GM23248 (cell line): ENCODE measurements at regions not wholly inside any gene's neighbourhood (a gene's known extent, or its start where the extent isn't known, plus 50 kb on each side); places are given as distances from the start of the nearest gene placed in this dataset.

Source experiments
- EZH2 ChIP-seq: fragments of 200-600 bp; sonication (generic); IDR thresholded peaks from 2 replicates; pipeline ENCODE4 v1.6.1; 2018; ENCODE audit warnings: antibody characterized with exemption, mild to moderate bottlenecking; ENCODE audit not compliant: insufficient read depth, poor library complexity, severe bottlenecking
- EZH2phosphoT487 ChIP-seq: fragments of 200-600 bp; sonication (generic); IDR thresholded peaks from 2 replicates; pipeline ENCODE4 v1.6.1; 2018; ENCODE audit warnings: antibody characterized with exemption, moderate library complexity, mild to moderate bottlenecking, low read depth; ENCODE audit not compliant: insufficient read depth

GRCh38 chrX:5265324-5265850 lies 963.3 kb downstream of the NLGN4X start:
- TF ChIP-seq EZH2phosphoT487 (no peak), EZH2 (no peak)
